Kidney epithelial cell (primary cell): ENCODE measurements at regions not wholly inside any gene's neighbourhood (a gene's known extent, or its start where the extent isn't known, plus 50 kb on each side); places are given as distances from the start of the nearest gene placed in this dataset.

Experiments used
- DNase-seq: peaks from one replicate; pipeline ENCODE4 v3.0.0-alpha.2; 2010; ENCODE audit warnings: low read depth
- H3K27me3 ChIP-seq: 2 replicates; pipeline ENCODE4 v1.6.0; 2011; ENCODE audit warnings: low read length; ENCODE audit not compliant: control insufficient read depth, insufficient read depth
- H3K36me3 ChIP-seq: 2 replicates; pipeline ENCODE4 v1.5.1; 2011; ENCODE audit warnings: low read length; ENCODE audit not compliant: control insufficient read depth, insufficient read depth
- H3K4me3 ChIP-seq: 2 replicates; pipeline ENCODE4 v1.5.1; 2011; ENCODE audit warnings: low read depth, mild to moderate bottlenecking, control low read depth, low read length
- CTCF ChIP-seq: IDR thresholded peaks from 2 replicates; pipeline ENCODE4 v1.5.1; 2011; ENCODE audit warnings: mild to moderate bottlenecking, moderate library complexity, low read length, control low read depth, inconsistent platforms; ENCODE audit not compliant: insufficient read depth, poor library complexity, severe bottlenecking

- no peak for DNase-seq
- no peak overlapping the region for H3K4me3 ChIP-seq
- TF ChIP-seq CTCF, result no peak
- H3K36me3 ChIP-seq, result no peaks in the 10 kb centered on the region
- H3K27me3 ChIP-seq, result no peaks in the 10 kb centered on the region
Measured at GRCh38 chr1:57832612-57833011, 408.8 kb upstream of the DAB1 start.

- DNase-seq, result peak; percentile 80
- Histone ChIP-seq H3K27me3 (no peaks in the 10 kb centered on the region), H3K4me3 (no peak overlapping the region), H3K36me3 (no peaks in the 10 kb centered on the region)
- no peak for TF ChIP-seq CTCF
Measured at GRCh38 chr1:57831624-57832023, 407.8 kb upstream of the DAB1 start.

- no peak for TF ChIP-seq CTCF
- Histone ChIP-seq H3K4me3 (no peak overlapping the region), H3K36me3 (no peaks in the 10 kb centered on the region), H3K27me3 (no peaks in the 10 kb centered on the region)
- no peak for DNase-seq
Measured at GRCh38 chr1:57826535-57826934, 402.7 kb upstream of the DAB1 start.

- no peak for DNase-seq
- no peaks in the 10 kb centered on the region for H3K36me3 ChIP-seq
- no peak overlapping the region for H3K4me3 ChIP-seq
- TF ChIP-seq CTCF, result no peak
- H3K27me3 ChIP-seq, result no peaks in the 10 kb centered on the region
Measured at GRCh38 chr1:57824535-57824934, 400.7 kb upstream of the DAB1 start.

- no peaks in the 10 kb centered on the region for H3K36me3 ChIP-seq
- no peak for TF ChIP-seq CTCF
- DNase-seq, result no peak
- no peak overlapping the region for H3K4me3 ChIP-seq
- H3K27me3 ChIP-seq, result no peaks in the 10 kb centered on the region
Measured at GRCh38 chr1:57820356-57821095, 396.7 kb upstream of the DAB1 start.

- no peak for TF ChIP-seq CTCF
- H3K4me3 ChIP-seq, result no peak overlapping the region
- H3K27me3 ChIP-seq, result no peaks in the 10 kb centered on the region
- DNase-seq, result no peak
- H3K36me3 ChIP-seq, result no peaks in the 10 kb centered on the region
Measured at GRCh38 chr1:57819893-57820292, 396.0 kb upstream of the DAB1 start.
